H9 (cell line): ENCODE measurements at regions not wholly inside any gene's neighbourhood (a gene's known extent, or its start where the extent isn't known, plus 50 kb on each side); places are given as distances from the start of the nearest gene placed in this dataset.

Experiments
- DNase-seq: peaks from one replicate; pipeline ENCODE4 v3.0.0-alpha.2; 2017
- H2AFZ ChIP-seq: one replicate; pipeline ENCODE4 v1.6.1; 2013; ENCODE audit warnings: mild to moderate bottlenecking, low read length, control low read depth, moderate library complexity
- H2AK5ac ChIP-seq: 2 replicates; pipeline ENCODE4 v1.6.1; 2013; ENCODE audit warnings: low read length, control low read depth, mixed read lengths; ENCODE audit not compliant: insufficient read length
- H2BK120ac ChIP-seq: one replicate; pipeline ENCODE4 v1.6.1; 2013; ENCODE audit warnings: low read depth, mild to moderate bottlenecking, low read length, control low read depth, inconsistent platforms; ENCODE audit not compliant: poor library complexity, severe bottlenecking
- H2BK12ac ChIP-seq: 2 replicates; pipeline ENCODE4 v1.6.1; 2013; ENCODE audit warnings: low read length, control low read depth, mixed read lengths, low read depth; ENCODE audit not compliant: insufficient read length
- H2BK15ac ChIP-seq: 2 replicates; pipeline ENCODE4 v1.6.1; 2013; ENCODE audit warnings: low read depth, low read length, control low read depth
- H2BK20ac ChIP-seq: one replicate; pipeline ENCODE4 v1.6.1; 2013; ENCODE audit warnings: low read depth, mild to moderate bottlenecking, low read length, control low read depth, inconsistent platforms; ENCODE audit not compliant: poor library complexity, severe bottlenecking
- H2BK5ac ChIP-seq: 2 replicates; pipeline ENCODE4 v1.6.1; 2013; ENCODE audit warnings: low read length, control low read depth, mixed read lengths; ENCODE audit not compliant: insufficient read length
- H3K14ac ChIP-seq: 2 replicates; pipeline ENCODE4 v1.6.1; 2013; ENCODE audit warnings: low read length, control low read depth; ENCODE audit not compliant: insufficient read depth
- H3K18ac ChIP-seq: 2 replicates; pipeline ENCODE4 v1.6.1; 2013; ENCODE audit warnings: low read depth, mild to moderate bottlenecking, mixed read lengths, low read length, control low read depth; ENCODE audit not compliant: insufficient read length
- H3K23ac ChIP-seq: 2 replicates; pipeline ENCODE4 v1.6.1; 2013; ENCODE audit warnings: low read length, control low read depth, mixed read lengths, low read depth; ENCODE audit not compliant: insufficient read length
- H3K23me2 ChIP-seq: 2 replicates; pipeline ENCODE4 v1.6.1; 2013; ENCODE audit warnings: low read depth, mild to moderate bottlenecking, mixed read lengths, low read length, control low read depth; ENCODE audit not compliant: insufficient read length, poor library complexity, severe bottlenecking
- H3K27ac ChIP-seq: 2 replicates; pipeline ENCODE4 v1.5.1; 2013; ENCODE audit warnings: low read length, control low read depth, mixed read lengths, low read depth; ENCODE audit not compliant: insufficient read length
- H3K27me3 ChIP-seq: 2 replicates; pipeline ENCODE4 v1.6.1; 2013; ENCODE audit warnings: low read length, control low read depth, inconsistent platforms; ENCODE audit not compliant: insufficient read depth
- H3K4ac ChIP-seq: 2 replicates; pipeline ENCODE4 v1.6.1; 2013; ENCODE audit warnings: low read depth, mild to moderate bottlenecking, control low read depth, inconsistent platforms, low read length, moderate library complexity
- H3K4me1 ChIP-seq: 2 replicates; pipeline ENCODE4 v1.6.1; 2013; ENCODE audit warnings: low read length, control low read depth, inconsistent platforms; ENCODE audit not compliant: insufficient read depth
- H3K4me2 ChIP-seq: 2 replicates; pipeline ENCODE4 v1.6.1; 2013; ENCODE audit warnings: low read length, control low read depth, mixed read lengths; ENCODE audit not compliant: insufficient read length, insufficient read depth
- H3K56ac ChIP-seq: 2 replicates; pipeline ENCODE4 v1.6.1; 2013; ENCODE audit warnings: low read depth, mild to moderate bottlenecking, mixed read lengths, low read length, control low read depth; ENCODE audit not compliant: insufficient read length
- H3K79me1 ChIP-seq: 2 replicates; pipeline ENCODE4 v1.6.1; 2013; ENCODE audit warnings: low read depth, mild to moderate bottlenecking, moderate library complexity, low read length, control low read depth, inconsistent platforms; ENCODE audit not compliant: insufficient read depth, poor library complexity, severe bottlenecking
- H3K79me2 ChIP-seq: 2 replicates; pipeline ENCODE4 v1.6.1; 2013; ENCODE audit warnings: low read length, control low read depth, inconsistent platforms; ENCODE audit not compliant: insufficient read depth
- H3K9ac ChIP-seq: 2 replicates; pipeline ENCODE4 v1.6.1; 2013; ENCODE audit warnings: low read length, control low read depth, mixed read lengths; ENCODE audit not compliant: insufficient read length; ENCODE audit errors: extremely low read depth
- H3K9me3 ChIP-seq: one replicate; pipeline ENCODE4 v1.6.1; 2013; ENCODE audit warnings: low read depth, low read length, inconsistent platforms; ENCODE audit not compliant: control insufficient read depth
- H3T11ph ChIP-seq: one replicate; pipeline ENCODE4 v1.6.1; 2013; ENCODE audit warnings: mild to moderate bottlenecking, low read length, control low read depth, inconsistent platforms
- H4K20me1 ChIP-seq: one replicate; pipeline ENCODE4 v1.6.1; 2013; ENCODE audit not compliant: control insufficient read depth, insufficient read length, insufficient read depth
- H4K5ac ChIP-seq: 2 replicates; pipeline ENCODE4 v1.6.1; 2013; ENCODE audit warnings: low read depth, mild to moderate bottlenecking, mixed read lengths, low read length, control low read depth; ENCODE audit not compliant: insufficient read length
- H4K8ac ChIP-seq: replicated peaks from 2 replicates; pipeline ENCODE4 v1.6.1; 2013; ENCODE audit warnings: low read length, control low read depth, mixed read lengths, low read depth; ENCODE audit not compliant: insufficient read length
- H4K91ac ChIP-seq: 2 replicates; pipeline ENCODE4 v1.6.1; 2013; ENCODE audit warnings: low read depth, mild to moderate bottlenecking, moderate library complexity, mixed read lengths, low read length, control low read depth; ENCODE audit not compliant: insufficient read length
- H3K27ac Mint-ChIP-seq, 3 experiments: 2 replicates in 2 of 3; 3 replicates in 1 of 3; pipeline ENCODE4 v1.8.0; 2020 to 2021; ENCODE audit warnings: mixed read lengths in 3 of 3, mild to moderate bottlenecking in 1 of 3, moderate library complexity in 1 of 3
- H3K27me3 Mint-ChIP-seq: 2 replicates; pipeline ENCODE4 v1.8.0; 2021; ENCODE audit warnings: low read depth, mild to moderate bottlenecking, moderate library complexity, mixed read lengths
- H3K36me3 Mint-ChIP-seq, 3 experiments: 2 replicates in 2 of 3; 3 replicates in 1 of 3; pipeline ENCODE4 v1.8.0; 2020 to 2021; ENCODE audit warnings: low read depth in 3 of 3, mixed read lengths in 3 of 3; ENCODE audit not compliant: insufficient read depth in 1 of 3
- H3K4me1 Mint-ChIP-seq, 2 experiments: 2 replicates each; pipeline ENCODE4 v1.8.0; 2020; ENCODE audit warnings: mixed read lengths in 2 of 2
- H3K4me3 Mint-ChIP-seq, 2 experiments: 2 replicates in 1 of 2; 3 replicates in 1 of 2; pipeline ENCODE4 v1.8.0; 2020 to 2021; ENCODE audit warnings: mild to moderate bottlenecking in 2 of 2, mixed read lengths in 2 of 2, moderate library complexity in 1 of 2
- H3K9me3 Mint-ChIP-seq, 2 experiments: 2 replicates in 1 of 2; 3 replicates in 1 of 2; pipeline ENCODE4 v1.8.0; 2020; ENCODE audit warnings: mild to moderate bottlenecking in 2 of 2, mixed read lengths in 2 of 2, moderate library complexity in 1 of 2
- CTCF ChIP-seq: fragments of 200-600 bp; sonication (generic); conservative IDR thresholded peaks from 3 replicates; pipeline ENCODE4 v1.8.0; 2021; ENCODE audit warnings: antibody characterized with exemption, mild to moderate bottlenecking
- WGBS: extraction: QIAGEN DNeasy Blood & Tissue Kit; methylation state at CpG from one replicate; pipeline ENCODE4 v1.1.7; 2013; ENCODE audit warnings: missing lambda C conversion rate, low lambda C conversion rate, mixed read lengths; ENCODE audit not compliant: insufficient read length; ENCODE audit errors: extremely low coverage; 5-methylcytosine and 5-hydroxymethylcytosine counted together

GRCh38 chr17:52923658-52924057 is 765.1 kb upstream of the CA10 start:
- H3K36me3 Mint-ChIP-seq: peaks cover 0 to 5% (median 0%) of the 10 kb centered on the region in 3 experiments; a peak in 2 of 7 replicates
- WGBS: no CpG with 5 or more reads among the region's 1 CpG
- no peak overlapping the region for H3T11ph ChIP-seq
- H4K8ac ChIP-seq: no peak overlapping the region
- no peak overlapping the region for H2AFZ ChIP-seq
- H3K18ac ChIP-seq: no peak overlapping the region
- H3K23me2 ChIP-seq: no peaks in the 10 kb centered on the region
- no peak overlapping the region for H3K27ac ChIP-seq
- H3K4me1 ChIP-seq: no peaks in the 10 kb centered on the region
- no peak overlapping the region for H2AK5ac ChIP-seq
- H3K9ac ChIP-seq: no peak overlapping the region
- no peaks in the 10 kb centered on the region for H3K9me3 ChIP-seq
- H3K27me3 ChIP-seq: no peaks in the 10 kb centered on the region
- no peak overlapping the region for H3K27ac Mint-ChIP-seq
- H2BK15ac ChIP-seq: no peak overlapping the region
- H3K4ac ChIP-seq: no peak overlapping the region
- no peaks in the 10 kb centered on the region for H3K79me1 ChIP-seq
- H2BK120ac ChIP-seq: no peak overlapping the region
- H3K14ac ChIP-seq: no peak overlapping the region
- no peak overlapping the region for H2BK5ac ChIP-seq
- no peak overlapping the region for H3K23ac ChIP-seq
- H4K91ac ChIP-seq: no peak overlapping the region
- no peak overlapping the region for H2BK20ac ChIP-seq
- no peak overlapping the region for H3K4me3 Mint-ChIP-seq
- DNase-seq: no peak
- no peak overlapping the region for H3K4me2 ChIP-seq
- H3K79me2 ChIP-seq: no peaks in the 10 kb centered on the region
- H4K20me1 ChIP-seq: no peaks in the 10 kb centered on the region
- no peak overlapping the region for H3K56ac ChIP-seq
- TF ChIP-seq CTCF: no peak
- H2BK12ac ChIP-seq: no peak overlapping the region
- H3K27me3 Mint-ChIP-seq: no peaks in the 10 kb centered on the region; the same call in 1 of the 2 replicates
- H3K9me3 Mint-ChIP-seq: peaks cover 3 to 9% of the 10 kb centered on the region in 2 experiments; a peak in 4 of 5 replicates
- no peaks in the 10 kb centered on the region for H3K4me1 Mint-ChIP-seq
- no peak overlapping the region for H4K5ac ChIP-seq
